IMR-90 (cell line): ENCODE measurements at regions not wholly inside any gene's neighbourhood (a gene's known extent, or its start where the extent isn't known, plus 50 kb on each side); places are given as distances from the start of the nearest gene placed in this dataset.

Experiments
- ATAC-seq: fragments of 200-7000 bp; cut with Tn5 transposase; 2 replicates; pipeline ENCODE4 v1.9.1; 2020; ENCODE audit warnings: low read depth, mild to moderate bottlenecking, moderate library complexity
- BruUV-seq: library from RNA; stranded (reverse); fragments of 400-500 nt; replicated peaks from 2 replicates; lab custom pipeline; 2021; lab: Mats Ljungman, UMichigan
- CTCF ChIA-PET: fragments of 300-600 bp; formaldehyde crosslinking; extraction: SDS; loops from one replicate; lab custom pipeline; 2021; ENCODE audit warnings: antibody characterized with exemption; lab: Yijun Ruan, JAX
- POLR2A ChIA-PET: fragments of 300-600 bp; sonication (Branson Sonifier 250); formaldehyde crosslinking; loops from one replicate; lab custom pipeline; 2022; ENCODE audit warnings: antibody characterized with exemption; ENCODE audit not compliant: unreplicated experiment; lab: Charles Lee
- DNase-seq: peaks from one replicate; pipeline ENCODE4 v3.0.0; 2013
- H2AFZ ChIP-seq: replicated peaks from 2 replicates; pipeline ENCODE3; 2013; ENCODE audit warnings: low read length, mild to moderate bottlenecking; ENCODE audit not compliant: poor library complexity
- H2AK5ac ChIP-seq: 2 replicates; pipeline ENCODE4 v1.6.1; 2013; ENCODE audit warnings: low read depth, low read length, inconsistent platforms
- H2AK9ac ChIP-seq: replicated peaks from 2 replicates; pipeline ENCODE3; 2013; ENCODE audit warnings: mild to moderate bottlenecking, low read depth, low read length, moderate library complexity; ENCODE audit not compliant: poor library complexity
- H2BK120ac ChIP-seq: 2 replicates; pipeline ENCODE4 v1.6.1; 2013; ENCODE audit warnings: low read depth, low read length, inconsistent platforms
- H2BK15ac ChIP-seq: 3 replicates; pipeline ENCODE4 v1.6.1; 2013; ENCODE audit warnings: low read depth, low read length, inconsistent platforms
- H2BK20ac ChIP-seq: 2 replicates; pipeline ENCODE4 v1.6.1; 2013; ENCODE audit warnings: low read depth, mild to moderate bottlenecking, inconsistent platforms, low read length, moderate library complexity
- H2BK5ac ChIP-seq: 2 replicates; pipeline ENCODE4 v1.6.1; 2013; ENCODE audit warnings: mild to moderate bottlenecking, low read depth, low read length, inconsistent platforms; ENCODE audit not compliant: poor library complexity, severe bottlenecking
- H3K14ac ChIP-seq: replicated peaks from 2 replicates; pipeline ENCODE4 v1.6.1; 2013; ENCODE audit warnings: low read depth, low read length, inconsistent platforms
- H3K18ac ChIP-seq: 2 replicates; pipeline ENCODE4 v1.6.1; 2013; ENCODE audit warnings: low read depth, low read length, control low read depth
- H3K23ac ChIP-seq: 2 replicates; pipeline ENCODE4 v1.6.1; 2013; ENCODE audit warnings: low read depth, low read length, inconsistent platforms
- H3K27ac ChIP-seq: 2 replicates; pipeline ENCODE4 v1.5.1; 2013; ENCODE audit warnings: mild to moderate bottlenecking, control low read depth, low read length; ENCODE audit not compliant: insufficient read depth
- H3K27me3 ChIP-seq: 2 replicates; pipeline ENCODE4 v1.6.1; 2013; ENCODE audit warnings: low read length; ENCODE audit not compliant: control insufficient read depth, insufficient read depth
- H3K36me3 ChIP-seq: 2 replicates; pipeline ENCODE4 v1.6.1; 2013; ENCODE audit warnings: low read length, mixed read lengths; ENCODE audit not compliant: control insufficient read depth, insufficient read depth
- H3K4ac ChIP-seq: 2 replicates; pipeline ENCODE4 v1.6.1; 2013; ENCODE audit warnings: low read depth, low read length, inconsistent platforms
- H3K4me1 ChIP-seq: 2 replicates; pipeline ENCODE4 v1.6.1; 2013; ENCODE audit warnings: low read length, mixed read lengths; ENCODE audit not compliant: control insufficient read depth, insufficient read depth
- H3K4me2 ChIP-seq: 2 replicates; pipeline ENCODE4 v1.6.1; 2013; ENCODE audit warnings: low read depth, mild to moderate bottlenecking, control low read depth, low read length, moderate library complexity
- H3K4me3 ChIP-seq: 2 replicates; pipeline ENCODE4 v1.5.1; 2013; ENCODE audit warnings: low read depth, mild to moderate bottlenecking, control low read depth, low read length, moderate library complexity; ENCODE audit not compliant: insufficient read depth
- H3K56ac ChIP-seq: 2 replicates; pipeline ENCODE4 v1.6.1; 2013; ENCODE audit warnings: low read length, inconsistent platforms; ENCODE audit not compliant: insufficient read depth; ENCODE audit errors: extremely low read depth
- H3K79me1 ChIP-seq, 2 experiments: 2 replicates each; pipeline ENCODE4 v1.6.1; 2013; ENCODE audit warnings: low read length in 2 of 2, inconsistent platforms in 1 of 2, low read depth in 1 of 2
- H3K9ac ChIP-seq: 2 replicates; pipeline ENCODE4 v1.6.1; 2013; ENCODE audit warnings: low read depth, low read length, control low read depth
- H3K9me1 ChIP-seq: 2 replicates; pipeline ENCODE4 v1.6.1; 2013; ENCODE audit warnings: low read length, inconsistent platforms; ENCODE audit not compliant: insufficient read depth
- H3K9me3 ChIP-seq: 2 replicates; pipeline ENCODE4 v1.6.1; 2013; ENCODE audit warnings: low read length; ENCODE audit not compliant: control insufficient read depth, insufficient read depth
- H4K20me1 ChIP-seq: 2 replicates; pipeline ENCODE4 v1.6.1; 2013; ENCODE audit warnings: low read length, inconsistent platforms; ENCODE audit not compliant: insufficient read depth
- H4K5ac ChIP-seq: 2 replicates; pipeline ENCODE4 v1.6.1; 2013; ENCODE audit warnings: mild to moderate bottlenecking, low read depth, low read length, control low read depth
- H4K8ac ChIP-seq, 2 experiments: 2 replicates each; pipeline ENCODE4 v1.6.1; 2013; ENCODE audit warnings: low read depth in 2 of 2, low read length in 2 of 2, control low read depth in 1 of 2, inconsistent platforms in 1 of 2
- H4K91ac ChIP-seq: 2 replicates; pipeline ENCODE4 v1.6.1; 2013; ENCODE audit warnings: low read depth, low read length, inconsistent platforms; ENCODE audit not compliant: insufficient read depth
- BHLHE40 ChIP-seq: fragments of 150-350 bp; IDR thresholded peaks from 2 replicates; pipeline ENCODE4 v1.6.1; 2016; ENCODE audit warnings: mild to moderate bottlenecking, low read depth, low read length
- CEBPB ChIP-seq: IDR thresholded peaks from 2 replicates; pipeline ENCODE4 v1.6.1; 2012; ENCODE audit warnings: low read depth, low read length, improper control_type of control experiment
- CHD1 ChIP-seq: IDR thresholded peaks from 2 replicates; pipeline ENCODE4 v1.6.1; 2012; ENCODE audit warnings: low read depth, low read length, improper control_type of control experiment
- FOS ChIP-seq: fragments of 150-350 bp; IDR thresholded peaks from 2 replicates; pipeline ENCODE4 v1.6.1; 2016; ENCODE audit warnings: low read depth, low read length
- MAFK ChIP-seq: IDR thresholded peaks from 2 replicates; pipeline ENCODE4 v1.6.1; 2012; ENCODE audit warnings: low read depth, low read length, improper control_type of control experiment
- MAZ ChIP-seq: IDR thresholded peaks from 2 replicates; pipeline ENCODE4 v1.6.1; 2012; ENCODE audit warnings: low read depth, mild to moderate bottlenecking, low read length, improper control_type of control experiment, moderate library complexity, borderline replicate concordance
- MXI1 ChIP-seq: IDR thresholded peaks from 2 replicates; pipeline ENCODE4 v1.6.1; 2012; ENCODE audit warnings: low read depth, mild to moderate bottlenecking, low read length, moderate library complexity, borderline replicate concordance
- NFE2L2 ChIP-seq: fragments of 150-350 bp; IDR thresholded peaks from 2 replicates; pipeline ENCODE4 v1.6.1; 2016; ENCODE audit warnings: low read depth, mild to moderate bottlenecking, low read length
- POLR2A ChIP-seq: IDR thresholded peaks from 2 replicates; pipeline ENCODE4 v1.6.1; 2012; ENCODE audit warnings: mild to moderate bottlenecking, low read depth, low read length
- RAD21 ChIP-seq: IDR thresholded peaks from 2 replicates; pipeline ENCODE4 v1.6.1; 2012; ENCODE audit warnings: low read length, improper control_type of control experiment
- RCOR1 ChIP-seq: IDR thresholded peaks from 2 replicates; pipeline ENCODE4 v1.6.1; 2012; ENCODE audit warnings: mild to moderate bottlenecking, low read length, improper control_type of control experiment; ENCODE audit not compliant: insufficient replicate concordance
- RFX5 ChIP-seq: IDR thresholded peaks from 2 replicates; pipeline ENCODE4 v1.8.0; 2012; ENCODE audit warnings: low read depth, mild to moderate bottlenecking, low read length, moderate library complexity
- SMC3 ChIP-seq: fragments of 150-350 bp; IDR thresholded peaks from 2 replicates; pipeline ENCODE4 v1.6.1; 2016; ENCODE audit warnings: low read depth, mild to moderate bottlenecking, antibody characterized with exemption, low read length, moderate library complexity
- WGBS, 2 experiments: methylation state at CpG; one replicate each; pipeline versions ENCODE4 v1.1.5 to v1.1.7; 2013; ENCODE audit warnings: missing lambda C conversion rate in 2 of 2; ENCODE audit not compliant: insufficient read length in 1 of 2; ENCODE audit errors: extremely low coverage in 2 of 2; 5-methylcytosine and 5-hydroxymethylcytosine counted together
- dilution Hi-C: fragments of 300-500 bp; cut with HindIII; formaldehyde crosslinking; loops from one replicate; pipeline ENCODE4 v1.14.3; 2018; ENCODE audit warnings: low sequenced_read_pairs; ENCODE audit not compliant: unreplicated experiment
- in situ Hi-C: fragments of 300-500 bp; cut with MboI; formaldehyde crosslinking; loops from 3 replicates; pipeline ENCODE4 v1.14.3; 2019; ENCODE audit warnings: low sequenced_read_pairs, inconsistent platforms, mixed read lengths
- intact Hi-C: fragments of 100-400 bp; cut with micrococcal nuclease; formaldehyde crosslinking; loops from 2 replicates; pipeline ENCODE4 v1.10.0; 2022
- TF ChIP-seq, protein P1 (sequence below): conservative IDR thresholded peaks from 2 replicates; pipeline ENCODE4 v1.5.1; 2012; ENCODE audit warnings: mild to moderate bottlenecking, low read depth, low read length, improper control_type of control experiment
- TF ChIP-seq, protein P2 (sequence below): fragments of 150-350 bp; IDR thresholded peaks from 2 replicates; pipeline ENCODE4 v1.6.1; 2017; ENCODE audit warnings: mild to moderate bottlenecking, antibody characterized with exemption, low read length, low read depth
- TF ChIP-seq, protein P3 (sequence below): fragments of 150-350 bp; IDR thresholded peaks from 2 replicates; pipeline ENCODE4 v1.6.1; 2016; ENCODE audit warnings: low read depth, mild to moderate bottlenecking, low read length, moderate library complexity, borderline replicate concordance

DNA sequence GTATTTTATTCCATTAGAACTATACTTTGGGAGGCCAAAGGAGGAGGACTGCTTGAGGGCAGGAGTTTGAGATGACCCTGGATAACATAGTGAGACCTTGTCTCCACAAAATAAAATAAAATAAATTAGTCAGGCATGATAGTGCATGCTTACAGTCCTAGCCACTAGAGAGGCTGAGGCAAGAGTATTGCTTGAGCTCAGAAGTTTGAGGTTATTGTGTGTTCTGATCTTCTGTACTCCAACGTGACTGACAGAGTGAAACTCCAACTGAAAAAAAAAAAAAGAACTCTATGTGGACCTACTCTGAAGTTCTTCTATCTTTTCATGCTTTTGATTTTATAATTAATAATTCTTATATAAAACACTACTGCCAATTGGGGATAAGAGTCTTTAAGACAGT lies 1560.0 kb upstream of the GBE1 start:
- no CpG with 5 or more reads among the region's 1 CpG for WGBS, 2 experiments
- no peaks in the 10 kb centered on the region for H3K27me3 ChIP-seq
- H3K4ac ChIP-seq: no peak overlapping the region
- no peaks in the 10 kb centered on the region for H3K36me3 ChIP-seq
- dilution Hi-C loops: no loop called here
- H2AK5ac ChIP-seq: no peak overlapping the region
- no peak overlapping the region for H3K18ac ChIP-seq
- ChIA-PET CTCF (no interaction called here), POLR2A (no interaction called here)
- BruUV-seq: no TSS peak
- H2BK120ac ChIP-seq: no peak overlapping the region
- no peaks in the 10 kb centered on the region for H3K9me1 ChIP-seq
- H3K4me2 ChIP-seq: no peak overlapping the region
- no peak overlapping the region for H3K14ac ChIP-seq
- H2BK5ac ChIP-seq: no peak overlapping the region
- no peaks in the 10 kb centered on the region for H4K20me1 ChIP-seq
- in situ Hi-C loops: no loop called here
- H2BK20ac ChIP-seq: no peak overlapping the region
- H2AFZ ChIP-seq: no peak overlapping the region
- H2BK15ac ChIP-seq: no peak overlapping the region
- no peak overlapping the region for H3K4me3 ChIP-seq
- ATAC-seq (no peak), DNase-seq (no peak)
- no peak overlapping the region for H3K56ac ChIP-seq
- H4K5ac ChIP-seq: no peak overlapping the region
- peaks cover 6% of the 10 kb centered on the region; the same call in 1 of the 2 replicates for H3K9me3 ChIP-seq
- no peak overlapping the region for H3K27ac ChIP-seq
- H3K4me1 ChIP-seq: no peaks in the 10 kb centered on the region
- H3K9ac ChIP-seq: no peak overlapping the region
- H2AK9ac ChIP-seq: no peak overlapping the region
- H3K23ac ChIP-seq: no peak overlapping the region
- no peak overlapping the region for H4K91ac ChIP-seq
- no peak overlapping the region for H4K8ac ChIP-seq
- H3K79me1 ChIP-seq: no peaks in the 10 kb centered on the region
- no peak for TF ChIP-seq CHD1
- no peak for TF ChIP-seq RAD21
- TF ChIP-seq, protein P1, sequence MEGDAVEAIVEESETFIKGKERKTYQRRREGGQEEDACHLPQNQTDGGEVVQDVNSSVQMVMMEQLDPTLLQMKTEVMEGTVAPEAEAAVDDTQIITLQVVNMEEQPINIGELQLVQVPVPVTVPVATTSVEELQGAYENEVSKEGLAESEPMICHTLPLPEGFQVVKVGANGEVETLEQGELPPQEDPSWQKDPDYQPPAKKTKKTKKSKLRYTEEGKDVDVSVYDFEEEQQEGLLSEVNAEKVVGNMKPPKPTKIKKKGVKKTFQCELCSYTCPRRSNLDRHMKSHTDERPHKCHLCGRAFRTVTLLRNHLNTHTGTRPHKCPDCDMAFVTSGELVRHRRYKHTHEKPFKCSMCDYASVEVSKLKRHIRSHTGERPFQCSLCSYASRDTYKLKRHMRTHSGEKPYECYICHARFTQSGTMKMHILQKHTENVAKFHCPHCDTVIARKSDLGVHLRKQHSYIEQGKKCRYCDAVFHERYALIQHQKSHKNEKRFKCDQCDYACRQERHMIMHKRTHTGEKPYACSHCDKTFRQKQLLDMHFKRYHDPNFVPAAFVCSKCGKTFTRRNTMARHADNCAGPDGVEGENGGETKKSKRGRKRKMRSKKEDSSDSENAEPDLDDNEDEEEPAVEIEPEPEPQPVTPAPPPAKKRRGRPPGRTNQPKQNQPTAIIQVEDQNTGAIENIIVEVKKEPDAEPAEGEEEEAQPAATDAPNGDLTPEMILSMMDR: no peak
- TF ChIP-seq MXI1: no peak
- no peak for TF ChIP-seq BHLHE40
- TF ChIP-seq MAFK: no peak
- TF ChIP-seq CEBPB: no peak
- no peak for TF ChIP-seq NFE2L2
- TF ChIP-seq, protein P2, sequence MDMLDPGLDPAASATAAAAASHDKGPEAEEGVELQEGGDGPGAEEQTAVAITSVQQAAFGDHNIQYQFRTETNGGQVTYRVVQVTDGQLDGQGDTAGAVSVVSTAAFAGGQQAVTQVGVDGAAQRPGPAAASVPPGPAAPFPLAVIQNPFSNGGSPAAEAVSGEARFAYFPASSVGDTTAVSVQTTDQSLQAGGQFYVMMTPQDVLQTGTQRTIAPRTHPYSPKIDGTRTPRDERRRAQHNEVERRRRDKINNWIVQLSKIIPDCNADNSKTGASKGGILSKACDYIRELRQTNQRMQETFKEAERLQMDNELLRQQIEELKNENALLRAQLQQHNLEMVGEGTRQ: no peak
- TF ChIP-seq POLR2A: no peak
- TF ChIP-seq RCOR1: no peak
- TF ChIP-seq FOS: no peak
- TF ChIP-seq MAZ: no peak
- no peak for TF ChIP-seq SMC3
- TF ChIP-seq RFX5: no peak
- TF ChIP-seq, protein P3, sequence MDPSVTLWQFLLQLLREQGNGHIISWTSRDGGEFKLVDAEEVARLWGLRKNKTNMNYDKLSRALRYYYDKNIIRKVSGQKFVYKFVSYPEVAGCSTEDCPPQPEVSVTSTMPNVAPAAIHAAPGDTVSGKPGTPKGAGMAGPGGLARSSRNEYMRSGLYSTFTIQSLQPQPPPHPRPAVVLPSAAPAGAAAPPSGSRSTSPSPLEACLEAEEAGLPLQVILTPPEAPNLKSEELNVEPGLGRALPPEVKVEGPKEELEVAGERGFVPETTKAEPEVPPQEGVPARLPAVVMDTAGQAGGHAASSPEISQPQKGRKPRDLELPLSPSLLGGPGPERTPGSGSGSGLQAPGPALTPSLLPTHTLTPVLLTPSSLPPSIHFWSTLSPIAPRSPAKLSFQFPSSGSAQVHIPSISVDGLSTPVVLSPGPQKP: no peak
- intact Hi-C loops: no loop called here
